ENCODE measurements at regions not wholly inside any gene's neighbourhood (a gene's known extent, or its start where the extent isn't known, plus 50 kb on each side); places are given as distances from the start of the nearest gene placed in this dataset.

GRCh38 chr2:12009323-12009905 is 263.0 kb downstream of the LPIN1 start:
- H3K4me3 ChIP-seq = no peak overlapping the region
- TF ChIP-seq, protein P1, sequence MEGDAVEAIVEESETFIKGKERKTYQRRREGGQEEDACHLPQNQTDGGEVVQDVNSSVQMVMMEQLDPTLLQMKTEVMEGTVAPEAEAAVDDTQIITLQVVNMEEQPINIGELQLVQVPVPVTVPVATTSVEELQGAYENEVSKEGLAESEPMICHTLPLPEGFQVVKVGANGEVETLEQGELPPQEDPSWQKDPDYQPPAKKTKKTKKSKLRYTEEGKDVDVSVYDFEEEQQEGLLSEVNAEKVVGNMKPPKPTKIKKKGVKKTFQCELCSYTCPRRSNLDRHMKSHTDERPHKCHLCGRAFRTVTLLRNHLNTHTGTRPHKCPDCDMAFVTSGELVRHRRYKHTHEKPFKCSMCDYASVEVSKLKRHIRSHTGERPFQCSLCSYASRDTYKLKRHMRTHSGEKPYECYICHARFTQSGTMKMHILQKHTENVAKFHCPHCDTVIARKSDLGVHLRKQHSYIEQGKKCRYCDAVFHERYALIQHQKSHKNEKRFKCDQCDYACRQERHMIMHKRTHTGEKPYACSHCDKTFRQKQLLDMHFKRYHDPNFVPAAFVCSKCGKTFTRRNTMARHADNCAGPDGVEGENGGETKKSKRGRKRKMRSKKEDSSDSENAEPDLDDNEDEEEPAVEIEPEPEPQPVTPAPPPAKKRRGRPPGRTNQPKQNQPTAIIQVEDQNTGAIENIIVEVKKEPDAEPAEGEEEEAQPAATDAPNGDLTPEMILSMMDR (IDR thresholded peaks at IDR 0.05) = no peak
- TF ChIP-seq POLR2AphosphoS5 (IDR thresholded peaks at IDR 0.05) (no peak), POLR2A (IDR thresholded peaks at IDR 0.05) (no peak)
- no peaks in the 10 kb centered on the region for H3K27me3 ChIP-seq
- H3K27ac ChIP-seq = no peak overlapping the region
- WGBS, 2 donors = 60 to 86% methylated on average over 3 of the region's 3 CpGs
- peaks cover 0 to 9% (median 4%) of the 10 kb centered on the region in 4 donors for H3K4me1 ChIP-seq
- H3K9me3 ChIP-seq = no peaks in the 10 kb centered on the region
- no peak for DNase-seq
- H3K36me3 ChIP-seq = no peaks in the 10 kb centered on the region
- intact Hi-C loops (cut with DNase I) = no loop called here

- DNase-seq = no peak
- no peaks in the 10 kb centered on the region for H3K9me3 ChIP-seq
- WGBS, 2 donors = 97 to 98% methylated on average over 1 of the region's 1 CpG
- no peak overlapping the region for H3K4me3 ChIP-seq
- intact Hi-C loops (cut with DNase I) = no loop called here
- no peaks in the 10 kb centered on the region for H3K27me3 ChIP-seq
- H3K27ac ChIP-seq = no peak overlapping the region
- peaks cover 0 to 9% (median 4%) of the 10 kb centered on the region in 4 donors for H3K4me1 ChIP-seq
- no peaks in the 10 kb centered on the region for H3K36me3 ChIP-seq
- TF ChIP-seq POLR2AphosphoS5 (IDR thresholded peaks at IDR 0.05) (no peak), EP300 (IDR thresholded peaks at IDR 0.05) (no peak), POLR2A (IDR thresholded peaks at IDR 0.05) (no peak)
- TF ChIP-seq, protein P1 (IDR thresholded peaks at IDR 0.05) = no peak
These were observed 263.6 kb downstream of the LPIN1 start for GRCh38 chr2:12010059-12010458.

GRCh38 chr2:12010779-12011178 is 264.3 kb downstream of the LPIN1 start:
- intact Hi-C loops (cut with DNase I) = no loop called here
- no peaks in the 10 kb centered on the region for H3K36me3 ChIP-seq
- 26 to 74% methylated on average over 4 of the region's 4 CpGs for WGBS, 2 donors
- no peaks in the 10 kb centered on the region for H3K27me3 ChIP-seq
- H3K4me1 ChIP-seq = peaks cover 0 to 9% (median 4%) of the 10 kb centered on the region in 4 donors
- H3K4me3 ChIP-seq = no peak overlapping the region
- H3K9me3 ChIP-seq = no peaks in the 10 kb centered on the region
- no peak for DNase-seq
- TF ChIP-seq POLR2AphosphoS5 (IDR thresholded peaks at IDR 0.05) (no peak), EP300 (IDR thresholded peaks at IDR 0.05) (no peak), POLR2A (IDR thresholded peaks at IDR 0.05) (no peak)
- TF ChIP-seq, protein P1 (IDR thresholded peaks at IDR 0.05) = no peak
- H3K27ac ChIP-seq = no peak overlapping the region

GRCh38 chr2:12014088-12014960 is 267.9 kb downstream of the LPIN1 start:
- no peak for TF ChIP-seq EP300 (IDR thresholded peaks at IDR 0.05)
- no peak for TF ChIP-seq POLR2A (IDR thresholded peaks at IDR 0.05)
- TF ChIP-seq POLR2AphosphoS5 (IDR thresholded peaks at IDR 0.05) = no peak
- TF ChIP-seq, protein P1 (IDR thresholded peaks at IDR 0.05) = no peak
- H3K27ac ChIP-seq = no peak overlapping the region
- no peaks in the 10 kb centered on the region for H3K9me3 ChIP-seq
- DNase-seq = no peak
- H3K4me1 ChIP-seq = peaks cover 0 to 11% (median 0%) of the 10 kb centered on the region in 4 donors
- intact Hi-C loops (cut with DNase I) = no loop called here
- no peaks in the 10 kb centered on the region for H3K27me3 ChIP-seq
- H3K36me3 ChIP-seq = no peaks in the 10 kb centered on the region
- WGBS, 2 donors = 72% methylated on average over 9 of the region's 9 CpGs
- H3K4me3 ChIP-seq = no peak overlapping the region
